HG02938 (cell line): ENCODE measurements at regions not wholly inside any gene's neighbourhood (a gene's known extent, or its start where the extent isn't known, plus 50 kb on each side); places are given as distances from the start of the nearest gene placed in this dataset.

ENCODE experiments used
- ATAC-seq: cut with Tn5 transposase; IDR thresholded peaks from one replicate; pipeline ENCODE4 v1.9.1; 2021; ENCODE audit warnings: mild to moderate bottlenecking, moderate library complexity; ENCODE audit not compliant: unreplicated experiment

DNA sequence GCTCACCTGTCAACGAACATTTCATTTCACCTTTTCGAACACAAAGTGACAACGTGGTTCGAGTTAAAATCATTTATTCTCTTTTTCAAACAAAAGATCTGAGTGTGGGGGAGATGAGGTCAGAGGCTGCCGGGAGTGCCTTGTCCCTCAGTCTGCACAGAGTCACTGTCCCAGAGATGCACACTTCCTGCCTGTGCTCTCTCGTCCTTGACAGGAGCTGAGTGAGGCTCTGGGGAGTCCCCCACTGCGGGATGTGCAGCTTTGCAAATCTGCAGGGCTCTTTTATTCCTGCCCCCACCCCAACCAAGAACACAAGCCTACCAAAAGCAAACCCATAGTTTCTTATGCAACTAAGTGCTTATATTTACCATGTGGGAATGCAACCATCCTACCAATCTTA lies 497.8 kb downstream of the EIPR1 start:
- ATAC-seq: peak; percentile 94

DNA sequence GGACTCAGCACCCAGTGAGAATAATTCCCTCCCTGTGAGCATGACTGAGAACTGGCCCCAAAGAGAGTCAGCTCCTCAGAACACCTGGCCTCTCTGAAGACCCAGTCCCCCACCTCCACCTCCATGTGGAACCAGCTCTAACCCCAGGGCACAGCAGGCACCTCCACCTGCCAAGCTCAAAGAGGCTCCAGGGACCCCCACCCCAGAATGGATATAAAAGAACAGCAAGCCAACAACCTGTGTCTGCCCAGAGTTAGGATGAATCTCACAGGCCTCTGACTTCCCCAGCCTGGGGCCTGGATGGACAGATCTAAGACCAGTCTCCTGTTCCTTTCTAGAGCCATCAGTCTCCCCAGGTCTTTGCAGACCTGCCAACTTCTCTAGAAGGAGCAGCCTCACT lies 498.5 kb downstream of the EIPR1 start:
- ATAC-seq: no peak

DNA sequence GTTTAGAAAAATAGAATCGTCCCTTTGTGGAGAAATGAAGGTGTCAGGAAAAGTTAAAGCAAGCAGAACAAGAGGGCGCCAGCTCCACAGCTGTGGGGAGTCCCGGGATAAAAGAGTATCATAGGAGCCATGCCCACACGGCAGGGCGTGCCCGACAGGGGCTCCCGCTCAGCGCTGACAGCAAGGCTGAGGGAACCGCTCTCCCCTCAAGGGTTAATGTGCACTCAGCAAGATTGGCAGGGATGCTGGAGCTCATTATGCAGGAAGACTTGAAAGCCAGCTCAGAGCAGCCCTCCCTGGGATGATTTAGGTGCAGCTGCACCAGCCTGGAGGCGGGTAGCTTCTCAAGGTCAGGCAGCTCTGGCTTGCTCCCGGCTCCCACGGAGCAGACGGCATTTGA lies 500.2 kb downstream of the EIPR1 start:
- ATAC-seq: no peak

DNA sequence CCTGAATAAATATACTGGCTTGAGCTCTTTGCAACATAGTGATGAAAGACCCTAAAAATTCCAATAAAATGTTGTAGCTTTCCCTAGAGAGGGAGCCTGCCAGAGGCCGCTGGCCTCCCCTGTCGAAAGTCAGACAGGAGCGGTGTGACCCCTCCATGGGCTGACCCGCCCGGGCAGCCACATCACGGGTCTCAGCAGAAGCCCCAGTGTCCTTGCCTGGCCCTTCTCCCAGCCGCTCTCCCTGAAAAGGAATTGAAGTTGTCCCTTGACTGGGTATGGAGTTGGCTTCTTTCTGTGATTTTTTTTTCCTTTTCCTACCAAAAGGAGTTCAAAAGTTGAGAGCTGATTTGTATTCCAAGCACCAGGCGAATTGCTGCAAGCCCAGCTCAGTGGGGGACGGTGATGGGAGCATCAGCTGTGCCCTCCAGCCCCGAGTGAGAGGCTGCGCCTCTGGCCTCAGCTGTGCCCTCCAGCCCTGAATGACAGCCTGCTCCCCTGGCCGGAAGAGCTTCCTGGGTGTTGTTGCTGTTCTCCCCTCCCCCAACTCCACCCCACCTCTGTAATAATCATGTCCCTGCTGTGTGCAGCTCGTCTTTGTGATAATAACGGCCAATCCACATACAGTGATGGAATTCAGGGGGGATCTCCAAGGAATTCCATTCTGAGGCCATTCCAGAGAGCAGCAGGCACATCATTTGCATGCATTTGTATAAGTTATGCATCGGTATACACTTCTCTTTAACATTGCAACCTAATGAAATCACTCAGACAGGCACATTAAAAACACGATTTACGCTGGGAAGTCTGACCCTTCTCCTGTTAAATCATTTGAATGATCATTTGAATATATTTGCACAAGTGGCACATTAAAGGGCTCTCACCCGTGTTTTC lies 501.0 kb downstream of the EIPR1 start:
- no peak for ATAC-seq

DNA sequence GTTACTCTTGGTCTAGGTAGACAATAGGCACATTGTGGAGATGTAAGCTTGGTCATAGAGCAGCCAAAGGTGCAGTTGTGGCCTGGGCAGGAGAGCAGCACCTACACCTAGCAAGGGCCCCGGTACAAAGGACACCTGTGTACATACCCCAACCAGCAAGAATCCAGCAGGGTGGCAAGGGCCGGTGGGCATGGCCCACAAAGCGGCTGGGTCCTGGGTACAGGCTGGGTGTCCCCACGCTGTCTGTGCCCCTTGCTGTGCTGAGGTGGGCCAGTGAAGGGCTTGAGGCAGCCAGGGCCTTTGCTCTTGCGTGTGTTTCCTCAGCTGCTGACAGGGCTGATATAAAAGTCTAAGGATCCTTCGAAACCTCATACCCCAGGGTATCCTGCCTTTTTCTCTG lies 501.8 kb downstream of the EIPR1 start:
- no peak for ATAC-seq

DNA sequence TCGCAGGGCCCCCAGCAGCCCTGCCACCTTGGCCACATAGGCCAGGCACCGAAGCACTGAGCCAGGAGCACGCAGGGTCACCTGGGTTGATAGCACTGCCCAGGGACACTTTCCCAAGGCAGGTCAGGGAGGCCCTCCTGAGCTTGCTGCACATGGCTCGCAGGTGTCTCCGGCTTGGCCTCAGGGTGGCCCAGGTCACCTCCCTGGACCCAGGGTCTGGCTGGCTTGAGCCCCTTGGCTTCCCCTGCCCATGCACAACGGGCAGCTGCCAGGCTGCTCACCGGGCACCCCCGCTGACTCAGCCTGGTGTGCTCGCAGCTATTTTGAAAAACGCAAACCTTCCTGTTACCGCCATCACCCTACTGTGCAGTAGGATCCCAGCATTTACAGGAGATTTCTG lies 502.3 kb downstream of the EIPR1 start:
- ATAC-seq: no peak

DNA sequence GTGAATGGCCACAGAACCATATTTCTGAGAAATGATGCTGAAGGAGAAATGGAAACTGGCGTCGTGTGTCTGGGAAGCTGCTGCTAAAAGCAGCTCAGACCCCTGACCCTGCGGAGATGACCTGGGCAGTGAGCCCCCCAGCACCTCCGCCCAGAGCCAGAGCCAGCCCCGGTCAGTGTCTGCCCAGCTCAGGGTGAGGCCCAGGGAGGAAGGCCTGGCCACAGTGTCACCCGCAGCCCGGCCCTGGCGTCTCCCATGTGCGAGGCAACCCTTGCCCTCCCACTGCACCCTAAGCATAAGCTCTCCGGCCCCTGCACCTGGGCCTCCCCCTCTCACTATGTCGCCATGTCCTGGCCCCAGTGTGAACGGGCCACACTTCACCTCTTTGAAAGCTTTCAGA lies 502.8 kb downstream of the EIPR1 start:
- no peak for ATAC-seq

DNA sequence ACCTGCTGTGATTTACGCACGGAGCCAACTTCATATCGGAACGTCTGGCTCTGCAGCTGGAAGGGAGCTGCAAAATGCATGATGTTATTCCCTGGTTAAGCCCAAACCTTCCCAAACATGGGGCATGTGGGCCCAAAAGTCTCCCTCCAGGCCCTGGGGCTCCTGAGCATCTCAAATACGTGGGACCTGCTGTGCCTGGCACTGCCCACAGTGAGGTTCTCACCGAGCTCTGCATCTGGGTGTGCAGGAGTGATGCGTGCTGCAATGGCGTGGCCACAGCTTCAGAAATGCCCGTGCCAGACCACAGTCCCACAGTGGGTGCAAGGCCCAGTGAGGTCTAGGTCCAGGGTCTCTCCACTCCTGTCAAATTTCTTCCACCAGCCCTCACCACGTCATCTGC lies 503.3 kb downstream of the EIPR1 start:
- no peak for ATAC-seq

DNA sequence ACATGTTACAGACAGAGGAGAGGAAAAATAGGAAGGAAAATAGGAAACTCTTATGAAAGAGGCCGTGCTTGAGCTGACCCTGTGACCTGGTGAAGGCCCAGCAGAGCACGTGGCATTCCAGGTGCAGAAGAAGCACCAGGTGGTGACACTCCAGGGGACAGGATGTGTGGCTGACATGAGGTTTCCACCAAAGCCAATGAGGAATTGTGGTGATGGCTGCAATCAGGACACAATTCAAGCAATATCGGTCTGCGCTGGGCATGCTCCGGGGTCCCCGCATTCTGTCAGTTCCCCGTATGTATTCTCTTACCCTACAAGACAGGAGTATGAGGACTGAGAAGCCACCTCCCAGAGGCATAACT lies 504.2 kb downstream of the EIPR1 start:
- no peak for ATAC-seq

DNA sequence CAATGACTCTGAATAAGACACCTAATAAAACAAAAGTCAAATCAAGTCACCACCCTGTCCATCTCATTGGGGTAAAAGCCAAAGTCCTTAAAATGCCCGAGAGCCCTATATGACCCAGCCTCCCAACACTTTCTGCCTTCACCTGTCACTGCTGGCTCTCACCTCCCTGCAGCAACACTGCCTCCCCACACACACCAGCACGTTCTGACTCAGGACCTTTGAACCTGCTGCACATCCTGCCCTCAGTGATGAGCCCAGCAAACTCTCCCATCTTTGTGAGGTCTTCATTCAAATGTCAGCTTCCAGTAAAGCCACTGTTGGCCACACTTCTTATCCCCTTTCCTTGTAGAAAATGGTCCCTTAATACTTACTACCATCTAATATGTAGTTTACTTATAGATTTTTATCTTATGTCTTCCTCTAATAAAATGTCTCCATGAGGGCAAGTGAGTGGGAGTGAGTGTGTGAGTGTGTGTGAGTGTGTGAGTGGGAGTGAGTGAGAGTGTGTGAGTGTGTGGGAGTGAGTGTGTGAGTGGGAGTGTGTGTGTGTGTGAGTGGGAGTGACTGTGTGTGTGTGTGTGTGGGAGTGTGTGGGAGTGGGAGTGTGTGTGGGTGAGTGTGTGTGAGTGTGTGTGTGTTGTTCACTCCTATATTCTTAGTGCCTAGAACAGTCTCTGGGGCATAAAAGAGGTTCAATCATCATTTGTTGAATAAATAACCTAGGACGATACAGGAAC lies 504.7 kb downstream of the EIPR1 start:
- ATAC-seq: no peak

DNA sequence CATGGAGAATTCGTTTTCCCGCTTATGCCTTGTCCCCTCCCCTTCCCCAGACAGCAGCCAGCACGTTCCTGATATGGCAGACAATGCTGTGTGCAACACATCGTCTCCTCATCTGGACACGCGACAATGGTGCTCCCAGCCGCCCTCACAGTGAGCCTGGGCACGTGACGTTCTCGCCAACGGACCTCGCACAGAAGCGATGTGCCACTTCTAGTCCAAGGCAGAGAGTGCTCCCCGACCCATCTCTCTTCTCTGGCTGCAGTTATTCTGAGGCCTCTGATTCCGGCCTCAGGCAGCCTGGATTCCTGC lies 505.4 kb downstream of the EIPR1 start:
- ATAC-seq: no peak

DNA sequence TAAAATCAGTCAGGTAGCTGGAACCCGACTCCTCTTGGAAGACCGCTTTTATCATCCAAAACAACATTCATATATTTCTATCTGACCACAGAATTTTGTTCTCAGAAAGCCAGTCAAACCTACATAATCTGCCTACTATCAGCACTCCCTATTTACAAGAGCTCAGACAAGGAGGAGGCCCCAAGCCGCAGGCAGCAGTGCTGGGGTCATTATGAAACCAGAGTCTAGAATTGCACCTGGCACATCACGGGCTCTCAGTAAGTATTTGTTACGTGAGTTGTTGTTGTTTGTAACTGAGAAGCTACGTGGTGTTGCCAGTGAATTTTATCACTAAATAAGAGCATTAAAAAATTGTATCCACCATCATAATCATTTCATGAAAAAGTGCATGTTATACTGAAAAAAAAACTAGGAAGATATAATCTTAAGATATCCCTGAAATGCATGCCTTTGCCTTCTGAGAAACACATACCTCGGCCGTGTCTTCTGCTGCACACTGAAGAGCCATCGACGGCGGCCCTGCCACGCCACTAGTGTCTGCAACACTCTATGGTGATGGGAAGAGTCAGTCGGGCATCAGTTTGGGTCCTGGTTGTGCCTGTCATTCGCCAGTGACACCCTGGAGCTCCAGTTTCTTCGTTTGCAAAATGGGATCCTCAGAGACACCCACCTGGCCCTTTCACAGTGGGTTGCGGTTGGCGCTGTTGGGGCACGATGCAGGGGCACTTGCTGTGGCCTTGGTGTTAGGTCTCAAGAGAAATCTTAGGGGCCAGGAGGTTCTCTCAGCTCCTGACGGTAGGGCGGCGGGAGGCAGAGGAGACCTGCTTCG lies 505.9 kb downstream of the EIPR1 start:
- no peak for ATAC-seq

DNA sequence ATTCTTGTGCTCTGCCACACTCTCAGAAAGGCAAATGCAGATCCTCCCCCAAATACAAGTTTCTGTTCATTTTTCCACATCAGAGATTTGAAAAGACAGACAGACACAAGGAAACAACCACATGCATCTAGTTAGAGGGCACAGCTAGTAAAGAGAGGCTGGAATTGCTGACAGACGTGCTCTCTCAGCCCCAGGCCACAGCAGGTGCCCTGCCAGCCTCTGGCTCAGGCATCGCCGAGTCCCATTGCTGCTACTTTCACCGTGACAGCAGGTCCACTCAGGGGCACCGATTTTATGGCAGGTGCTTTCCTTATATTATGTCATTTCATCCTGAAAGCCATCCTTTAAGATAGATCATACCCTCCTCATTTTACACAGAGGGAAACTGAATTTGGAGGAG lies 507.5 kb downstream of the EIPR1 start:
- no peak for ATAC-seq

DNA sequence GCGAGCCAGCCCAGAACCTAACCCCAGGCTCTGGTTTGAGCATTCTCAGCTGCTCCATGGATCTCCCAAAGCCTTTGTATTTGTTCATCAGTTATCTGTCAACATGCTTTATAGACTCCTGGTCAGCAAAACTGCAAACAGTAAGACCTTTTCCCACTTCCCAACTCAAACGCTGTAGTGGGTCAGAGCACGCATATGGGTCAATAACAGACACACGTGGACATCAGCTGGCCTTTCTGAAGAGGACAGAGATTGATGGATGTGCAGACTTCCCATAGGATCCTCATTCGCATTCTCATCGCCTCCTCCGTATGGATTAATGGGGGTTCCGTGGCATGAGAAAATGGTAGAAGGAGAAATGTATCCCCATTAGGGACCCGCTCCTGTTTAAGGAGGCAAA lies 508.1 kb downstream of the EIPR1 start:
- ATAC-seq: no peak

DNA sequence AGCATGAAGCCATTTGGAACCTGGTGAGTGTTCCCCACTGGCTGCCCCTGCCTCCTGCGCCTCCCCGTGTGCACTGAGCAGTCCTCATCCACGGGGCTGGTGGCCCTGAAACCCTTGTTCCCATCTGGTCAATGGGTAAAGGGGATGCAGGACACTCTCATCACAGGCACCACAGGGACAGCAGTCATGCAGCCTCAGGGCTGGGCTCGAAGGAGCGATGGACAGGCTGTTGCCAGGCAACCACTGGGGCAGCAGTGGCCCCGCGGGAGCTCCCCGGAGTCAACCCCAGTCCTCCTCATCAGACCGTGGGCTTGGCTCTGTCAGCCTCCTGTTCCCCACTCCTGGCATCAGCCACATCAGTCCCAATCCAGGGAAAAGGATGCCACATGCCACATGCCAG lies 509.5 kb downstream of the EIPR1 start:
- no peak for ATAC-seq

DNA sequence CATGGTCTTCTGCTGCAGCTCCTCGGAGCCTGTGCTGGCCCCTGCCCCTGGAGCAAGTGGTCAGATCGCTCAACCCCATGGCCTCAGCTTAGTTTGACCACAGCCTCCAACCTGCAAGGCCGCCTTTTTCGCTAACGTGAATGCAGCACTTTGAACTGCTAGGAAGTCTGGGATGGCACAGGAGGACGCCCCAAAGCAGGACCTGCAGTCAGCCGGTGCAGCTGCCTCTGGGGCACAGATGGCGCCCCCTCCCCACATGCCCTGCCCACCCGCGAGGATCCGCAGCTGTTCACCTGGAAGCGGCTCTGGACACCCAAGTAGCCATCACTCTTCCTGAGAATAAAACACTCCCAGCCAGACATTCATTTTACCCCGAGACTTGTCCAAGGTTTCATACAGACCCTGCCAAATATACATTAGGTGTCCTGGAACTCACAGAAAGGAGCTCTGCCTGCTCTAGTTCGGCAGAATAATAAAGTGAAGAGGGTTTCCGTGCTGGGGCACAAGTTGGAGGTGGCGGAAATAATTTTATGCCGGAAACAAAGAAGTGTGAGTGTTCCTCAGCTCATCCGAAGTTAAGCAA lies 510.1 kb downstream of the EIPR1 start:
- ATAC-seq: no peak

DNA sequence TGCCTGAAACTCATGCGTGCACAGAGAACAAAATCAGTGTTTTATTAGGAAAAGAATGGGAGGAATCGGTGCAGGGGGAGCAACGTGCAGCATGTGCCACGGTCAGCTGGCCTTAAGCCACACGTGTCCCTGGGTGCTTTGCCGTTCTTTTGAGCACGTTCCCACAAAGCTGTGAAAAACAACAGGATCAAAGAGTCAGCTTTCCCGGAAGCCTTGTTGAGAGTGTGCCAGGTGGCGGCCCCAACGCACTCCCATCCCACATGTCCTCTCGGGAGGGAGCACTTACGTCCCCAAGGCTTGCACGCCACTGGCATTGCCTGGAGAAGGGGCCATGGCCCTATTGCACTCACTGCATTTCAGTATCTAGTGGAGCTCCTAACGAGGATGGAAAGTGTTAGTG lies 511.2 kb downstream of the EIPR1 start:
- ATAC-seq: no peak

DNA sequence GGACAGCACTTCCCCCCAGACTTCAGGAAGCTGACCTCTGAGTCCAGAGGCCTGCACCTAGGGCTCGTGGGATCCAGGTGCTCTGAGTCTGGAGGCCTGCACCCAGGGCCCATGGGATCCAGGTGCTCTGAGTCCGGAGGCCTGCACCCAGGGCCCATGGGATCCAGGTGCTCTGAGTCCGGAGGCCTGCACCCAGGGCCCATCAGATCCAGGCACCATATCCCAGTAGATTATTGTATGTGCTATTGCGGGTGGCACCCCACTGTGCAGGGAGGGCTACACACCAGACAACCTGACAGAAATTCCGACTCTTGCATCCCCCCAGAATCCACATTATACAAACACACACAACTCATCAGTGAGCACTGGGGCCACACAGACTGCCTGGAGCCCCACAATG lies 515.2 kb downstream of the EIPR1 start:
- ATAC-seq: no peak

DNA sequence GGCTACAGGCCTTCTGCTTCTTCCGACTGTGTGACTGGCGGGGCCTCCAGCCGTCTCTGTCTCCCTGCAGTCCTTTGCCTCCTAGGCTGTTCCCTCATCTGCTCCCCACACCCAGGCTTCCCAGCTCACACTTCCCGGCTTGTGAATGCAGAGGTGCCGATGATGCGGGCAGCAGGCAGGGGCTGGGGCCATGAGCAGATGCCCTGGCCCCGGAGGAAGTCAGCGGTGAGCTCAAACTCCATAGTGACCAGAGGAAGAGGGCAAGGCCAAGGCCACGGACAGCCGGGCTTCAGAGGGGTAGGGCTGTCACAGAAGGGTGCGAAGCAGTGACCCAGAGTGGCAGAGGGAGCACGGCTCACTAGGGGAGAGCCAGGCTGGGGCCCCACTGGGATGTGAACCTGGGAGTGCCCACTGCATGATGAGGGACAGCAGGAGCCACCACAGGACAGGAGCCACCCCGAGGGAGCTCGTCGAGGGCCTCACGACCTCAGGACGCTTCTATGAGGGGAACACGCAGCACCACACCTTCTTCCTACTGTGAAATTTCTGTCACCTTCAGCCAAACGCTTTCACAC lies 515.9 kb downstream of the EIPR1 start:
- ATAC-seq: no peak

DNA sequence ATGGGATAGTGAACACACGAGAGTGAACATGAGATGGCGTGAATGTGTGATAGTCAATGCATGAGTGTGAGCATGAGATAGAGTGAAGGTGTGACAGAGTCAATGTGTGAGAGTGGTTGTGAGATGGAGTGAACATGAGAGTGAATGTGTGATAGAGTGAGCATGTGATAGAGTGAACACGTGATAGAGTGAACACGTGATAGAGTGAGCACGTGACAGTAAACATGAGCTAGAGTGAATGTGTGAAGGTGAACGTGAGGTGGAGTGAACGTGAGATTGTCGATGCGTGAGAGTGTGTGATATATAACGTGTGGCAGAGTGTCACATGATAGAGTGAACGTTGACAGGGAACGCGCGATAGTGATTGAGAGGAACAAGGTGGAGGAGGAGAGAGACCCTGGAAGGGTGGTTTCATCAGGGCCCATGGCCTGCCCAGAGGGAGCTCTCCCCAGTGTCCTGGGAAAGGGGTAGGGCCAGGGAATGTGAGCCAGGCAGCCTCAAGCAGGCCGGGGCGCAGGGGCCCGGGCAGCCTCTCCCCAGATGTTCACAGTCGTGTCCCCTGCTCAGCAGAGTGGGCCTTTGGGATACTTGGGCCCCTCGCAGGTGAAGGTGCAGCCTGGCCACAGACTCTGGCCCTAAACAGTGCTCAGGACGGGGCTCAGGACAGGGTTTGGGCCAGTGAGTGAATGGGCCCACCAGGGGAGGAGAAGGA lies 516.9 kb downstream of the EIPR1 start:
- ATAC-seq: no peak
